GM23338 (cell line): ENCODE measurements at regions not wholly inside any gene's neighbourhood (a gene's known extent, or its start where the extent isn't known, plus 50 kb on each side); places are given as distances from the start of the nearest gene placed in this dataset.

Experiments used
- ATAC-seq: fragments of 200-7000 bp; cut with Tn5 transposase; 3 replicates; pipeline ENCODE4 v1.9.1; 2020
- DNase-seq: peaks from one replicate; pipeline ENCODE4 v3.0.0-alpha.2; 2015; ENCODE audit warnings: low spot score
- H2AFZ ChIP-seq: fragments of 200-600 bp; sonication (generic); 2 replicates; pipeline ENCODE4 v1.8.0; 2016; ENCODE audit warnings: antibody characterized with exemption, mild to moderate bottlenecking, moderate library complexity
- H3F3A ChIP-seq: fragments of 200-600 bp; sonication (generic); replicated peaks from 2 replicates; pipeline ENCODE4 v1.8.0; 2017; ENCODE audit warnings: antibody characterized with exemption, mixed run types, low read depth
- H3K27ac ChIP-seq: fragments of 200-600 bp; sonication (generic); 2 replicates; pipeline ENCODE4 v1.6.1; 2016; ENCODE audit warnings: low read depth
- H3K27me3 ChIP-seq: fragments of 200-600 bp; sonication (generic); 2 replicates; pipeline ENCODE4 v1.8.0; 2016; ENCODE audit warnings: mild to moderate bottlenecking, mixed run types, moderate library complexity; ENCODE audit not compliant: insufficient read depth
- H3K36me3 ChIP-seq: fragments of 200-600 bp; sonication (generic); 2 replicates; pipeline ENCODE4 v1.8.0; 2016; ENCODE audit warnings: mild to moderate bottlenecking; ENCODE audit not compliant: insufficient read depth
- H3K4me1 ChIP-seq: fragments of 200-600 bp; sonication (generic); 2 replicates; pipeline ENCODE4 v1.8.0; 2016; ENCODE audit warnings: mild to moderate bottlenecking, moderate library complexity; ENCODE audit not compliant: insufficient read depth
- H3K4me2 ChIP-seq: fragments of 200-600 bp; sonication (generic); 2 replicates; pipeline ENCODE4 v1.7.1; 2017; ENCODE audit warnings: mixed run types
- H3K4me3 ChIP-seq: fragments of 200-600 bp; sonication (generic); 2 replicates; pipeline ENCODE4 v1.6.1; 2016; ENCODE audit warnings: mixed run types
- H3K79me2 ChIP-seq: fragments of 200-600 bp; sonication (generic); replicated peaks from 2 replicates; pipeline ENCODE4 v1.8.0; 2017; ENCODE audit warnings: mild to moderate bottlenecking; ENCODE audit not compliant: insufficient read depth
- H3K9me2 ChIP-seq: fragments of 200-600 bp; sonication (generic); 2 replicates; pipeline ENCODE4 v1.8.0; 2017; ENCODE audit not compliant: insufficient read depth
- H4K20me1 ChIP-seq: fragments of 200-600 bp; sonication (generic); replicated peaks from 2 replicates; pipeline ENCODE4 v1.8.0; 2017; ENCODE audit warnings: mild to moderate bottlenecking; ENCODE audit not compliant: insufficient read depth
- H3K27ac Mint-ChIP-seq: 2 replicates; pipeline ENCODE4 v1.8.0; 2020; ENCODE audit warnings: inconsistent platforms, mild to moderate bottlenecking, moderate library complexity, mixed read lengths
- H3K27me3 Mint-ChIP-seq: 3 replicates; pipeline ENCODE4 v1.8.0; 2022; ENCODE audit warnings: low read depth, mild to moderate bottlenecking, moderate library complexity, mixed read lengths, inconsistent platforms; ENCODE audit not compliant: insufficient read depth, poor library complexity
- H3K36me3 Mint-ChIP-seq: 3 replicates; pipeline ENCODE4 v1.8.0; 2021; ENCODE audit warnings: low read depth, mild to moderate bottlenecking, inconsistent platforms, moderate library complexity, mixed read lengths
- H3K4me1 Mint-ChIP-seq: 3 replicates; pipeline ENCODE4 v1.8.0; 2020; ENCODE audit warnings: mild to moderate bottlenecking, inconsistent platforms, mixed read lengths
- H3K4me3 Mint-ChIP-seq: 3 replicates; pipeline ENCODE4 v1.8.0; 2021; ENCODE audit warnings: moderate library complexity, mild to moderate bottlenecking, inconsistent platforms, mixed read lengths
- H3K9me3 Mint-ChIP-seq: 3 replicates; pipeline ENCODE4 v1.8.0; 2020; ENCODE audit warnings: moderate library complexity, mild to moderate bottlenecking, inconsistent platforms, mixed read lengths
- CREB1 ChIP-seq: fragments of 250-450 bp; sonication (Bioruptor Pico); IDR thresholded peaks from 2 replicates; pipeline ENCODE4 v1.5.0; 2020; ENCODE audit warnings: low read depth, mild to moderate bottlenecking, moderate library complexity
- CTCF ChIP-seq, 2 experiments: fragments of 200-600 bp in 1 of 2; sonication (generic) in 1 of 2; conservative IDR thresholded peaks; 2 replicates each; pipeline versions ENCODE4 v1.5.1 to v1.6.1; 2016 to 2017; ENCODE audit warnings: antibody characterized with exemption in 2 of 2, low read depth in 2 of 2, mild to moderate bottlenecking in 2 of 2, moderate library complexity in 1 of 2
- ETS1 ChIP-seq: IDR thresholded peaks from 2 replicates; pipeline ENCODE4 v1.6.1; 2016; ENCODE audit warnings: antibody characterized with exemption
- EZH2 ChIP-seq: fragments of 200-600 bp; sonication (generic); IDR thresholded peaks from one replicate; pipeline ENCODE4 v1.8.0; 2017; ENCODE audit warnings: antibody characterized with exemption, mild to moderate bottlenecking, low read depth; ENCODE audit not compliant: unreplicated experiment
- EZH2phosphoT487 ChIP-seq: fragments of 200-600 bp; sonication (generic); IDR thresholded peaks from one replicate; pipeline ENCODE4 v1.8.1; 2018; ENCODE audit warnings: antibody characterized with exemption; ENCODE audit not compliant: unreplicated experiment
- JUNB ChIP-seq: IDR thresholded peaks from one replicate; pipeline ENCODE4 v1.6.1; 2016; ENCODE audit warnings: antibody characterized with exemption; ENCODE audit not compliant: unreplicated experiment
- POLR2AphosphoS5 ChIP-seq: IDR thresholded peaks from 2 replicates; pipeline ENCODE4 v1.6.1; 2016; ENCODE audit warnings: antibody characterized with exemption, low read depth
- REST ChIP-seq: IDR thresholded peaks from one replicate; pipeline ENCODE4 v1.6.1; 2018; ENCODE audit warnings: antibody characterized with exemption; ENCODE audit not compliant: unreplicated experiment
- STAT1 ChIP-seq: IDR thresholded peaks from one replicate; pipeline ENCODE4 v1.6.1; 2016; ENCODE audit warnings: antibody characterized with exemption; ENCODE audit not compliant: unreplicated experiment
- ZNF114 ChIP-seq: fragments of 250-450 bp; sonication (Bioruptor Pico); IDR thresholded peaks from 2 replicates; pipeline ENCODE4 v1.5.0; 2020; ENCODE audit warnings: mild to moderate bottlenecking, moderate library complexity
- ZNF331 ChIP-seq: fragments of 250-450 bp; sonication (Bioruptor Pico); IDR thresholded peaks from 2 replicates; pipeline ENCODE4 v1.5.0; 2020; ENCODE audit warnings: low read depth, mild to moderate bottlenecking, moderate library complexity

- TF ChIP-seq CTCF (conservative IDR thresholded peaks at IDR 0.05; ENCODE audit: low read depth in 2 of 2) (no peak), ZNF114 (no peak), POLR2AphosphoS5 (no peak), ETS1 (no peak), ZNF331 (CRISPR knock-in tag) (no peak), JUNB (no peak), EZH2phosphoT487 (no peak), EZH2 (no peak), STAT1 (no peak), REST (no peak), CREB1 (CRISPR knock-in tag) (no peak)
Observed at GRCh38 chr5:56561455-56561854, 253.9 kb upstream of the MAP3K1 start (continued).

- H3K79me2 ChIP-seq = no peaks in the 10 kb centered on the region
- H3K9me2 ChIP-seq = peaks cover 13% of the 10 kb centered on the region; the same call in 1 of the 2 replicates
- ATAC-seq = no peak
- no peak overlapping the region for H3K4me3 ChIP-seq
- no peak overlapping the region for H3K27ac Mint-ChIP-seq
- no peaks in the 10 kb centered on the region for H3F3A ChIP-seq
- no peak for DNase-seq
- H3K4me1 ChIP-seq = no peaks in the 10 kb centered on the region
- H3K27me3 ChIP-seq = no peaks in the 10 kb centered on the region
- H3K9me3 Mint-ChIP-seq = no peaks in the 10 kb centered on the region
- no peaks in the 10 kb centered on the region for H3K36me3 Mint-ChIP-seq
- no peaks in the 10 kb centered on the region for H3K4me1 Mint-ChIP-seq
- no peak overlapping the region for H3K27ac ChIP-seq
- TF ChIP-seq POLR2AphosphoS5 (no peak), EZH2 (no peak), CTCF (conservative IDR thresholded peaks at IDR 0.05; ENCODE audit: low read depth in 2 of 2) (no peak)
- no peaks in the 10 kb centered on the region for H3K27me3 Mint-ChIP-seq
- no peak overlapping the region for H2AFZ ChIP-seq
- H3K36me3 ChIP-seq = no peaks in the 10 kb centered on the region
- no peaks in the 10 kb centered on the region for H4K20me1 ChIP-seq
- H3K4me3 Mint-ChIP-seq = no peak overlapping the region
- H3K4me2 ChIP-seq = no peak overlapping the region
Observed at GRCh38 chr5:56558131-56558745, 257.1 kb upstream of the MAP3K1 start.
